Activated T-cell treated with anti-CD3 and anti-CD28 coated beads for 24 hours (primary cell): ENCODE measurements at regions not wholly inside any gene's neighbourhood (a gene's known extent, or its start where the extent isn't known, plus 50 kb on each side); places are given as distances from the start of the nearest gene placed in this dataset.

ENCODE experiments used
- DNase-seq: peaks from one replicate; pipeline ENCODE4 v3.0.0-alpha.2; 2020; ENCODE audit warnings: low read depth

DNA sequence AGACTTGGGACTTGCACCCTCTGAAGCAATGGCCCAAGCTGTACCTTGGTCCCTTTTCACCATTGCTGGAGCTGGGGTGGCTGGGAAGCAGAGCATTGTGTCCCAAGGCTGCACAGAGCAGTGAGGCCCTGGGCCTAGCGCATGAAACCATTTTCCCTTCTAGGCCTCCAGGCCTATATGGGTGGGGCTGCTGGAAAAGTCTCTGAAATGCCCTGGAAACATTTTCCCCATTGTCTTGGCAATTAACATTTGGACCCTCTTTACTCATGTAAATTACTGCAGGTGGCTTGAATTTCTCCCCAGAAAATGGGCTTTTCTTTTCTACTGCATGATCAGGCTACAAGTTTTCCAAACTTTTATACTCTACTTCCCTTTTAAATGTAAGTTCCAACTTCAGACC is 510.5 kb downstream of the SLITRK6 start:
- DNase-seq: no peak

DNA sequence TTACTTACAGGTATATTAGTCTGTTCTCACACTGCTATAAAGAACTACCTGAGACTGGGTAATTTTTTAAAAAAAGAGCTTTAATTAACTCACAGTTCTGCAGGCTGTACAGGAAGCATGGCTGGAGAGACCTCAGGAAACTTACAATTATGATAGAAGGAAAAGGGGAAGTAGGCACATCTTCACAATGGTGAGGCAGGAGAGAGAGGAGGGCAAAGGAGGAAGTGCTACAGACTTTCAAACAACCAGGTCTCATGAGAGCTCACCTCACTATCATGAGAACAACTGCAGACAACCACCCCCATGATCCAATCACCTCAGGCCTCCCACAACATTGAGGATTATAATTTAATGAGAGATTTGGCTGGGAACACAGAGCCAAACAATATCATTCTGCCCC is 511.7 kb downstream of the SLITRK6 start:
- DNase-seq: no peak

GRCh38 chr13:85286081-85286480 is 513.1 kb downstream of the SLITRK6 start:
- no peak for DNase-seq

- no peak for DNase-seq
Measured at GRCh38 chr13:85284349-85284748, 514.9 kb downstream of the SLITRK6 start.

- no peak for DNase-seq
Measured at GRCh38 chr13:85283408-85283807, 515.8 kb downstream of the SLITRK6 start.

DNA sequence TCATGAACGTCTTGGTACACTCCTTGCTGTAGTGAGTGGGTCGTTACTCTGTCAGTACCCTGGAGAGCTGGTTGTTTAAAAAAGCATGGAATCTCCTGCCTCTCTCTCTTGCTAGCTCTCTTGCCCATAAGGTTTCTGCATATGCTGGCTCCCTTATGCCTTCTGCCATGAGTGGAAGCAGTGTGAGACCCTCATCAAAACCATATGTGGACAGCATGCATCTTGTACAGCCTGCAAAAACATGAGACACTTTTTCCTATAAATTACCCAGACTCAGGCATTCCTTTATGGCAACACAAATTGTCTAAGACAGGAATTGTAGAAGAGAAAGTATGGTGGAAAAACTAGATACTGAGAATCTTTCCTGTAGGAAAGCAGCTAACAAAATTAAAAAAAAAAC is 516.3 kb downstream of the SLITRK6 start:
- DNase-seq: no peak

DNA sequence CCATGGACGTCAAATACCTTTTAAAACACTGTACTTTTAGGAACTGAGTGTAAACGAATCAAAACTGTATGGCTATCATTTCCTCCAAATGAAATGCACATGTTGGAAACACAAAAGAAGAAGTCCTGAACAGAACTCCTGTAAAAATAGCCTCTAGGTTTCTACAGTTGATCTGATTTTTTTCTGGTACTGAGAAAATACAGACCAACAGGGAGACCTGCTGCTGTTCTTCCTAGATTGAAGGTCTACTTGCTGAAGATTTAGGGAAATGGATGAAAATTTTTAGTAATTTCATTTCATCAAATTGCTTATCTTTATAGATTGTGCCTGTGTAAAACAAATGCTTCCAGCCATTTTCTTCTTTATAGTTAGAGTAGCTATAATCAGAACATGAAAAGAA is 520.4 kb downstream of the SLITRK6 start:
- no peak for DNase-seq

GRCh38 chr13:85277748-85278147 is 521.5 kb downstream of the SLITRK6 start:
- no peak for DNase-seq

DNA sequence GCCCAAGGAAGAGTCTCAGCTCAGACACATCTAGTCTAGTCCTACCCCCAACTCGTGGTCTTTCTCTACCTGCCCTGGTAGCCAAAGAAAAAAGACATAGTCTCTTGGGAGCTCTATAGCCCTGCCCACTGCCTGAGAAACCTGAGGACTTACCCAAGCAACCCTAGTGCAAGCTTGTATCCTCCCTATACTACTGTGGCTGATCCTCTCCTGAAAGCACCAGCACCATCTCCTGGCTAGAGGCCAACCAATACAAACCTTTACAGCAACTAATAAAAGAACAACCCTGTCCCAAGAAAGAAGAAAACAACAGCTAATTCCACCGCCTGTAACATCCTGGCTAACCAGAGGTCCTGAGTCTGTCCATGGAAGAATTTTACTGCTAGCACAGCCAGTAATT is 532.4 kb downstream of the SLITRK6 start:
- no peak for DNase-seq

DNA sequence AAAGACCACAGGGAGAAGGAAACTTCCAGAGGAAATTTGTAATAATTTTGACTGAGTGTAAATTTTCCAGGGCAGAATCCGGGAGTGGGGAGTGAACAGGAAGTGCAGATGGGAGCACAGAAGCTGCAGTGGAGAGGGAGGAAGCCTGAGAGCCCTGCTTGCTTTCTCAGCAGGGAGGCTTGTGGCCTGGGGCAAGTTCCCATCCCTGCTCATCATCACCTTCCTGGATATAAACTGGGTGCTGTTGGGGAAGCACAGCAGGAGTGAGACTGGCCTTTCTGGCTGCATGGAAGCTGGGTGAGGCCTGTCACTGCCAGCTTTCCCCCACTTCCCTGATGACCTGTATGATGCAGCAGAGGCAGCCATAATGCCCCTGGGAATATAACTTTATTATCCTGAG is 532.9 kb downstream of the SLITRK6 start:
- no peak for DNase-seq

DNA sequence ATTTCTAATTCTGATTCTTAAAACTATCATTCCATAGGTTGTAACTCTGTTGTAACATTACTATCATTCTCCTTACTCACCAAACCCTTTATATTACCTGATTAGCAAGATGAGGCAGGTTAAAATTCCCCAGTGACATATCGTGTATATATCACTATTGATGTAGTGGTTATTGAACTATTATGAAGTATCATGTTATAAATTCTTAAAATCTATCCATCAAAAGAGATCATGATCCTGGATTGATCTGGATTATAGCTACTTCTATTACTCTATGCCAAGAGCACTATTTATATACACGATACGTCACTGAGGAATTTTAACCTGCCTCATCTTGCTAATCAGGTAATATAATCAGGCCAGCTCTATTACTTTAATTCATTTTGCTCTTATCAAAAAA is 533.9 kb downstream of the SLITRK6 start:
- DNase-seq: no peak

- no peak for DNase-seq
Measured at GRCh38 chr13:85262499-85262898, 536.7 kb downstream of the SLITRK6 start.

DNA sequence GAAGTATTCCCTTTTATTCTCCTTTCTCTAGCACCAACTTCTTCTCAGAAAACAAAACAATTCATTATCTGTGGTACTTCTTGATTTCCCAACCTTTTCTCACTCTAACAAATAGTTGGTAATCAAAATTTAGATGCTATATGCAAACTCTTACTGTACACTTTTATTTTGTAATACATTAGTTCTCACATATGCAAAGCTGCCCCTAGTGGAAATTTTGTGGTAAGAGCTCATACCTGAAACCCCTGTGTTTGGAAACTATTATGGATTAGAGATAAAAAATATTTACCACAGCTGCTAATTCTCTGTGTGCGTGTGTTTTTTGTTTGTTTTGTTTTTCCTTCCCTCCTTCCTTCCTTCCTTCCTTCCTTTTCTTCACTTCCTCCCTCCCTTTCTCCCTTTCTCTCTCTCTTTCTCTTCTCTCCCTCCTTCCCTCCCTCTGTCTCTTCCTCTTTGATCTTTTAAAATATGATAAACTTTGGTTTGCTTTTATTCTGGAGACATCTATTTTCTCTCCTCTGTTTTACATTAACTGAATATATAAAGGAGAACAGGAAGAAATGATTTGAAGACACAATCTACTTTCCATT is 537.4 kb downstream of the SLITRK6 start:
- DNase-seq: no peak

GRCh38 chr13:85260896-85261295 is 538.3 kb downstream of the SLITRK6 start:
- DNase-seq: no peak

GRCh38 chr13:85255978-85256377 is 543.2 kb downstream of the SLITRK6 start:
- no peak for DNase-seq

DNA sequence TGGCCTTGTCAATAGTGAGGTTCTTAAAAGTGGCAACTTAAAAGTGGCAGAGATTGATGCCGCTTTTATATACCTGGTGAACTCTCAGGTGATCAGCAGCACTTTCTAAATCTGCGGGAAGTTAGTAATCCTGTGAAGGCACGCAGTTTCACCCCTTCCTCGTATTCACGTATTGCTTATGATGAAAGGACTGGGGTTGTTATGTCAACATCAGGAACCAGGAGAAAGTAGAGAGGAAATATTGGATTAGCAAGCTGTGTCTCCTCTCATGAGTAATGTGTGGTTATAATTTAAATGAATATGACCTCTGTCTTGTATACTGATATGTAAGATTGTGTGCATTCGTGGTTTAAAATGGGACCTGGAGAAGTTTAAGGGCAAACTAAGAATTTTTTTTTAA is 544.6 kb downstream of the SLITRK6 start:
- DNase-seq: no peak

DNA sequence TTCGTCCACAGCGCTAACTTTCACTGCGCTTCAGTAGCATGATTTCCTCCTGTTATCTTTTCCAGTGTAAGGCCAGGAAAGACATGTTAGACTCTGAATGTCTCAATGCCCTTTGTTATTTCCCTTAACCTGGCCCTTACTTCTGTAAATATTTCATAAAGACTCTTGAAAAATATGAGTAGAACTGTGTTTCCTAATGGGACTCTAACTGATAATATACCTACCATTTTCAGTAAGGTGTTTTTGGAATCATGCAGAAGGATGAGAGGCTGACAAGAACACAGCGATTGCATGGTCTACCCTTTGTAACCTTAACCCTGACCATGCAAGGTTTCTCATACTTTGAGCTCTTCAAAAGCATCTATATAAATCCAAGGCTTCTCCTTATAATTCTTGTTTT is 550.1 kb downstream of the SLITRK6 start:
- DNase-seq: no peak

DNA sequence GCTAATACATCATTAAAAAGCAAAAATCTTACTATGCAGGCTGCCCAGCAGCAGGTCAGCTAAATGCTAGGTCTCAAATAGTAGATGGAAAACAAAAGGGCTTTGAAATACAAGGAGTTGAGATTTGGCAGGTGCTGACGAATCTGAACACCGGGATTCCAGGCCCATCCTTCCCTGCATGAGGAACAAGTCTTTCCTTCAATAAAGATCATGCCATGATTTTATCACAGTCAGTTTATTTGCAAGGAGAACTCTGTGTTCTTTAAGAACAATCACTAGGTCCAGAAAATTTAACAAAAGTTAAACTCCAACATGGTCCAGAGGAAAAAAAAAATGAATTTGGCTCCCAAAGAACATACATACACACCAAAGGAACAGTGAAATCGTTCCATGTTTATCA is 551.4 kb downstream of the SLITRK6 start:
- DNase-seq: no peak

- DNase-seq: no peak
Measured at GRCh38 chr13:85243831-85244230, 555.4 kb downstream of the SLITRK6 start.

DNA sequence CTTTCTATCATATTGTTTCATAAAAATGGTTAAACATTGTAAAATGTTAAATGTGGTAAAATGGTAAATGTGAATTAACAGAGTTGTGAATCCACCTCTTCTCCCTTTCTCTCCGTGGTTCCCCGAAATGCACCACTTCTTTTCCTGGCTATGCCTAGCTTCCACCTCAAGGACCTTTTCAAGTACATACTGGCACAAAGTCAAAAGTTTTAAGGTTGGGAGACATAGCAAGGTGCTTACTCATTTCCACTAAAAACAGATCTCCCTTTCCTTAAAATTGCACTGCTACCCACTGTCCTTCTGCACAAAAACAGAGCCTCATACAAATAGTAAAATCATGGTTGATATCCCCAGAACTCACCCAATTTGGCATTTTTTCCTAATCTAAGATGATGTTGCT is 558.2 kb downstream of the SLITRK6 start:
- no peak for DNase-seq

- no peak for DNase-seq
Measured at GRCh38 chr13:85236413-85236812, 562.8 kb downstream of the SLITRK6 start.

DNA sequence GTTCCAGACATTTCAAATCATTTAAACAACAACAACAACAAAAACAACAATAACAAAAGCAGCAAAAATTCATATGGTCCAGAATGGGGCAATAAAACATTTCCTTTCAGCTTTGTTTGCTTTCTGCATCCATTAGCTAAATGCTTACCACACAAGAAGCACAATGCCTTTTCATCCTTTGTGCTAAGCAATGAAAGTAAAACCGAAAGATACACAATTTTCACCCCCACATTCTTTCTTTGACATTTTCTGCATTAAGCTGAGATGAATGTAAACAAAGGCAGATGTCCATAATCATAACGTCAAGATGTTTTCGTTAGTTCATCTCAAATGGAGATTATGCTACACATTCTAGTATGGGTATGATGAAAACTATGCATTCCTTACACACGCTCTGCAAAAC is 568.5 kb downstream of the SLITRK6 start:
- DNase-seq: no peak

DNA sequence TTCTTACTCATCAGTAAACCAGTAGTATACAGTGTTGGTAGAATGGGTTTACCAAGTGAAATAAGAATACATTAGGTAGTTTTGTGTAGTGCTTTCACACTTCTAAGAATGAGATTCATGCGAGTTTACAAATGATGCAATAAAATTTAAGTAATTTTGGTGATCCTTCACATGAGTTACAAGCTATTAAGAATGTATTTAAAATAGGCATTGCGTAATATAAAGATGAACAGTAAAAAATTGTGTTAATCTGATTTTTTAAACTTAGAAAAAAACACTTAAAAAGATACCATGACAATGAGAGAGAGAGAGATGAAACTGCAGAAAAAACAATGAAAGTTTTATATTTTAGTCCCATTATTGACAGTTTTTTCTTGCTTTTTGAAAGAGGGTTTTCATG is 570.5 kb downstream of the SLITRK6 start:
- no peak for DNase-seq

- no peak for DNase-seq
Measured at GRCh38 chr13:85223883-85224656, 575.1 kb downstream of the SLITRK6 start.
